ENCODE measurements at regions not wholly inside any gene's neighbourhood (a gene's known extent, or its start where the extent isn't known, plus 50 kb on each side); places are given as distances from the start of the nearest gene placed in this dataset.

DNA sequence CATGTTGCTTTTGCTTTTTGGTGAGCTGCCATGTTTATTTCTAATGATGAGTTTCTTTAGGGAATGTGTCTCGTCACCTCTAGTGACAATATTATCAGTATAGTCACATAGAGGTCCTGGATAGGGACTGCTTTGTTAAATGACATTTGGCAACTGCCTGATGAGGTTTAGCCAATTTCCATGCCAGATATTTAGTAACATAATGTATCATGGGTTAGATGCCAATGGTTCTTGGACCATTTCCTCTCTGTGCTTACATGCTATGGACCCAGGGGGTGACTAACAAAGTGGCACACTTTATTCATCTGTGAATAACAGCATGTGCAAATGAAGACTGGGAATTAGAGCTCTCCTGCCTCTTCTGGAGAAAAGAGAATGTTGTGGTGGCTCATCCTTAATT is 56.2 kb upstream of the RAB27B start:
- intact Hi-C loops (cut with micrococcal nuclease), result no loop called here
- H4K20me1 ChIP-seq (ENCODE audit: insufficient read depth, low read length), result no peaks in the 10 kb centered on the region
- Mint-ChIP-seq H3K4me1 (peaks cover 8% of the 10 kb centered on the region), H3K9me3 (peaks cover 0 to 2% (median 0%) of the 10 kb centered on the region in 7 donors), H3K4me3 (no peak overlapping the region), H3K36me3 (no peaks in the 10 kb centered on the region), H3K27me3 (ENCODE audit: low read depth in 3 of 3) (peaks cover 1 to 3% (median 1%) of the 10 kb centered on the region in 3 donors), H3K27ac (no peak overlapping the region)
- DNase-seq, result no peak
- no peak overlapping the region for H3K4me2 ChIP-seq (replicated peaks; ENCODE audit: extremely low read depth, low read length, poor library complexity, severe bottlenecking)
- peaks cover 0 to 8% of the 10 kb centered on the region in 2 donors for H3K4me1 ChIP-seq (ENCODE audit: control insufficient read depth in 1 of 2, insufficient read depth in 2 of 2, low read length in 2 of 2)
- no CpG with 5 or more reads among the region's 1 CpG for WGBS (ENCODE audit: insufficient coverage)
- peaks cover 0 to 2% of the 10 kb centered on the region in 2 donors for H3K27me3 ChIP-seq (ENCODE audit: control insufficient read depth in 2 of 2, insufficient read depth in 2 of 2, low read length in 2 of 2)
- no peak overlapping the region for H2AFZ ChIP-seq (ENCODE audit: insufficient read depth, low read depth, low read length, poor library complexity, severe bottlenecking)
- H3K27ac ChIP-seq (ENCODE audit: low read depth in 1 of 2, low read length in 2 of 2), result no peak overlapping the region
- no peak overlapping the region for H3K9ac ChIP-seq (ENCODE audit: insufficient read depth, low read length, poor library complexity, severe bottlenecking)
- no peaks in the 10 kb centered on the region for H3K36me3 ChIP-seq (replicated peaks in 1 of 2; ENCODE audit: control insufficient read depth in 1 of 2, insufficient read depth in 2 of 2, low read length in 2 of 2)
- no peaks in the 10 kb centered on the region for H3K79me2 ChIP-seq (ENCODE audit: insufficient read depth, low read length)
- H3K4me3 ChIP-seq (replicated peaks in 1 of 3; ENCODE audit: low read depth in 2 of 3, low read length in 3 of 3), result no peak overlapping the region
- TF ChIP-seq, protein P1, sequence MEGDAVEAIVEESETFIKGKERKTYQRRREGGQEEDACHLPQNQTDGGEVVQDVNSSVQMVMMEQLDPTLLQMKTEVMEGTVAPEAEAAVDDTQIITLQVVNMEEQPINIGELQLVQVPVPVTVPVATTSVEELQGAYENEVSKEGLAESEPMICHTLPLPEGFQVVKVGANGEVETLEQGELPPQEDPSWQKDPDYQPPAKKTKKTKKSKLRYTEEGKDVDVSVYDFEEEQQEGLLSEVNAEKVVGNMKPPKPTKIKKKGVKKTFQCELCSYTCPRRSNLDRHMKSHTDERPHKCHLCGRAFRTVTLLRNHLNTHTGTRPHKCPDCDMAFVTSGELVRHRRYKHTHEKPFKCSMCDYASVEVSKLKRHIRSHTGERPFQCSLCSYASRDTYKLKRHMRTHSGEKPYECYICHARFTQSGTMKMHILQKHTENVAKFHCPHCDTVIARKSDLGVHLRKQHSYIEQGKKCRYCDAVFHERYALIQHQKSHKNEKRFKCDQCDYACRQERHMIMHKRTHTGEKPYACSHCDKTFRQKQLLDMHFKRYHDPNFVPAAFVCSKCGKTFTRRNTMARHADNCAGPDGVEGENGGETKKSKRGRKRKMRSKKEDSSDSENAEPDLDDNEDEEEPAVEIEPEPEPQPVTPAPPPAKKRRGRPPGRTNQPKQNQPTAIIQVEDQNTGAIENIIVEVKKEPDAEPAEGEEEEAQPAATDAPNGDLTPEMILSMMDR (IDR thresholded peaks at IDR 0.05), result no peak
- H3K9me3 ChIP-seq (replicated peaks in 1 of 2; ENCODE audit: control insufficient read depth in 1 of 2, insufficient read depth in 1 of 2, low read length in 2 of 2), result no peaks in the 10 kb centered on the region

DNA sequence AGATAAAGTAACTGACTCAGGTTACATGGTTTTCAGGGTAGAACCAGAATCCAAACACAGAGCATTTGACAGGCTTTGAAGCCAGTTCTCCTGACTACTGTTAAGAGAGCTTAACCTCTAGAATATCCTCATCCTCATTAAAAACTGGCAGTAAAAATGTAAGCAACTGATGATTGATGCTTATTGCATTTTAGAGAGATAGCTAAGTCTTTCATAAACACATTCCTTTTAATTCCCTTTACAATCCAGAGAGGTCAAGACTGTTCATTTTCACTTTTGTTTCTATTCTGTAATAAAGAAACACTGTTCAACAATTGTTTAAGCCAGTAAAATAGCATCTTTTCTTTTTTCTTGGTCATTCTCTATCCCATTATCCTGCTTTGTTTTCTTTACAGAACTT is 53.9 kb upstream of the RAB27B start:
- Histone ChIP-seq H4K20me1 (ENCODE audit: insufficient read depth, low read length) (no peaks in the 10 kb centered on the region), H3K4me1 (ENCODE audit: control insufficient read depth in 1 of 2, insufficient read depth in 2 of 2, low read length in 2 of 2) (peaks cover 0 to 8% of the 10 kb centered on the region in 2 donors), H3K4me3 (replicated peaks in 1 of 3; ENCODE audit: low read depth in 2 of 3, low read length in 3 of 3) (no peak overlapping the region), H3K9ac (ENCODE audit: insufficient read depth, low read length, poor library complexity, severe bottlenecking) (no peak overlapping the region), H2AFZ (ENCODE audit: insufficient read depth, low read depth, low read length, poor library complexity, severe bottlenecking) (no peak overlapping the region), H3K36me3 (replicated peaks in 1 of 2; ENCODE audit: control insufficient read depth in 1 of 2, insufficient read depth in 2 of 2, low read length in 2 of 2) (no peaks in the 10 kb centered on the region), H3K9me3 (replicated peaks in 1 of 2; ENCODE audit: control insufficient read depth in 1 of 2, insufficient read depth in 1 of 2, low read length in 2 of 2) (no peaks in the 10 kb centered on the region), H3K27ac (ENCODE audit: low read depth in 1 of 2, low read length in 2 of 2) (no peak overlapping the region), H3K27me3 (ENCODE audit: control insufficient read depth in 2 of 2, insufficient read depth in 2 of 2, low read length in 2 of 2) (peaks cover 0 to 2% of the 10 kb centered on the region in 2 donors), H3K4me2 (replicated peaks; ENCODE audit: extremely low read depth, low read length, poor library complexity, severe bottlenecking) (no peak overlapping the region), H3K79me2 (ENCODE audit: insufficient read depth, low read length) (no peaks in the 10 kb centered on the region)
- intact Hi-C loops (cut with micrococcal nuclease), result no loop called here
- no peak overlapping the region for H3K4me3 Mint-ChIP-seq
- DNase-seq, result no peak
- peaks cover 0 to 4% (median 0%) of the 10 kb centered on the region in 7 donors for H3K9me3 Mint-ChIP-seq
- no peak overlapping the region for H3K27ac Mint-ChIP-seq
- TF ChIP-seq, protein P1 (IDR thresholded peaks at IDR 0.05), result no peak
- peaks cover 1 to 4% (median 3%) of the 10 kb centered on the region in 3 donors for H3K27me3 Mint-ChIP-seq (ENCODE audit: low read depth in 3 of 3)
- peaks cover 8% of the 10 kb centered on the region for H3K4me1 Mint-ChIP-seq
- no peaks in the 10 kb centered on the region for H3K36me3 Mint-ChIP-seq
